ENCODE measurements at regions not wholly inside any gene's neighbourhood (a gene's known extent, or its start where the extent isn't known, plus 50 kb on each side); places are given as distances from the start of the nearest gene placed in this dataset.

DNA sequence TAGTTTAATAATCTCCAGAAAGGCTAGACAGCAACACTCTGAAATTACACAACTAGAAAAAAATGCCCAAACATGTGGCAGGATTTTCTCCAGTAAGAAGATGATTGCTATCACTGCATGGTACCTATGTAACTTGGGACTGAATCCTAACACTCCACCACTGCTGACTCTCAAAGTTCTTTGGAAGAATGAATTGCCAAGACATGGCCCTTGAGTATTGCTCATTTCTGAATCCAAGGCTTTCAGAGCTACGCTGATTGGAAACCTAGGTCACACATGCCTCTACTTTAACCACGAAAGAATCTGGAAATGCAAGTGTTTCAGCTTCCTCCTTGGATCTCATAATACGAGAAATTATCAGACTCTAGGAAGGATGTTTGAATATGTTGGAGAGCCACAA is 167.5 kb upstream of the CELF2 start:
- no peak for TF ChIP-seq YY1 (IDR thresholded peaks at IDR 0.05; ENCODE audit: low read depth)
- TF ChIP-seq CEBPB (IDR thresholded peaks at IDR 0.05), result no peak
- no peak for TF ChIP-seq TCF12 (IDR thresholded peaks at IDR 0.05; ENCODE audit: low read depth)

GRCh38 chr10:10852464-10852863 is 165.2 kb upstream of the CELF2 start:
- TF ChIP-seq, protein P1, sequence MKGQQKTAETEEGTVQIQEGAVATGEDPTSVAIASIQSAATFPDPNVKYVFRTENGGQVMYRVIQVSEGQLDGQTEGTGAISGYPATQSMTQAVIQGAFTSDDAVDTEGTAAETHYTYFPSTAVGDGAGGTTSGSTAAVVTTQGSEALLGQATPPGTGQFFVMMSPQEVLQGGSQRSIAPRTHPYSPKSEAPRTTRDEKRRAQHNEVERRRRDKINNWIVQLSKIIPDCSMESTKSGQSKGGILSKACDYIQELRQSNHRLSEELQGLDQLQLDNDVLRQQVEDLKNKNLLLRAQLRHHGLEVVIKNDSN (IDR thresholded peaks at IDR 0.05), result no peak
- TF ChIP-seq CREB1 (IDR thresholded peaks at IDR 0.05; ENCODE audit: low read depth), result no peak
- TF ChIP-seq MAX (IDR thresholded peaks at IDR 0.05), result no peak
- TF ChIP-seq EGR1 (IDR thresholded peaks at IDR 0.05), result no peak
- no peak for TF ChIP-seq NFIC (IDR thresholded peaks at IDR 0.05)
- no peak for TF ChIP-seq CEBPB (IDR thresholded peaks at IDR 0.05)
- TF ChIP-seq, protein P2, sequence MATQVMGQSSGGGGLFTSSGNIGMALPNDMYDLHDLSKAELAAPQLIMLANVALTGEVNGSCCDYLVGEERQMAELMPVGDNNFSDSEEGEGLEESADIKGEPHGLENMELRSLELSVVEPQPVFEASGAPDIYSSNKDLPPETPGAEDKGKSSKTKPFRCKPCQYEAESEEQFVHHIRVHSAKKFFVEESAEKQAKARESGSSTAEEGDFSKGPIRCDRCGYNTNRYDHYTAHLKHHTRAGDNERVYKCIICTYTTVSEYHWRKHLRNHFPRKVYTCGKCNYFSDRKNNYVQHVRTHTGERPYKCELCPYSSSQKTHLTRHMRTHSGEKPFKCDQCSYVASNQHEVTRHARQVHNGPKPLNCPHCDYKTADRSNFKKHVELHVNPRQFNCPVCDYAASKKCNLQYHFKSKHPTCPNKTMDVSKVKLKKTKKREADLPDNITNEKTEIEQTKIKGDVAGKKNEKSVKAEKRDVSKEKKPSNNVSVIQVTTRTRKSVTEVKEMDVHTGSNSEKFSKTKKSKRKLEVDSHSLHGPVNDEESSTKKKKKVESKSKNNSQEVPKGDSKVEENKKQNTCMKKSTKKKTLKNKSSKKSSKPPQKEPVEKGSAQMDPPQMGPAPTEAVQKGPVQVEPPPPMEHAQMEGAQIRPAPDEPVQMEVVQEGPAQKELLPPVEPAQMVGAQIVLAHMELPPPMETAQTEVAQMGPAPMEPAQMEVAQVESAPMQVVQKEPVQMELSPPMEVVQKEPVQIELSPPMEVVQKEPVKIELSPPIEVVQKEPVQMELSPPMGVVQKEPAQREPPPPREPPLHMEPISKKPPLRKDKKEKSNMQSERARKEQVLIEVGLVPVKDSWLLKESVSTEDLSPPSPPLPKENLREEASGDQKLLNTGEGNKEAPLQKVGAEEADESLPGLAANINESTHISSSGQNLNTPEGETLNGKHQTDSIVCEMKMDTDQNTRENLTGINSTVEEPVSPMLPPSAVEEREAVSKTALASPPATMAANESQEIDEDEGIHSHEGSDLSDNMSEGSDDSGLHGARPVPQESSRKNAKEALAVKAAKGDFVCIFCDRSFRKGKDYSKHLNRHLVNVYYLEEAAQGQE (IDR thresholded peaks at IDR 0.05; ENCODE audit: low read depth), result no peak
- TF ChIP-seq YY1 (IDR thresholded peaks at IDR 0.05; ENCODE audit: low read depth), result no peak
- no peak for TF ChIP-seq TAF1 (IDR thresholded peaks at IDR 0.05; ENCODE audit: low read depth)
- no peak for TF ChIP-seq ZBTB7A (IDR thresholded peaks at IDR 0.05; ENCODE audit: low read depth)
- no peak for TF ChIP-seq RAD21 (IDR thresholded peaks at IDR 0.05; ENCODE audit: low read depth)
- TF ChIP-seq EP300 (IDR thresholded peaks at IDR 0.05; ENCODE audit: borderline replicate concordance), result no peak
- no peak for TF ChIP-seq TEAD4 (IDR thresholded peaks at IDR 0.05)
- TF ChIP-seq FOXM1 (IDR thresholded peaks at IDR 0.05; ENCODE audit: borderline replicate concordance, low read depth), result no peak
- TF ChIP-seq TCF12 (IDR thresholded peaks at IDR 0.05; ENCODE audit: low read depth), result no peak

- no peak for TF ChIP-seq TCF12 (IDR thresholded peaks at IDR 0.05; ENCODE audit: low read depth)
- TF ChIP-seq ZBTB7A (IDR thresholded peaks at IDR 0.05; ENCODE audit: low read depth), result no peak
- no peak for TF ChIP-seq TAF1 (IDR thresholded peaks at IDR 0.05; ENCODE audit: low read depth)
Measured at GRCh38 chr10:10853954-10854353, 163.7 kb upstream of the CELF2 start.

GRCh38 chr10:10854725-10855124 is 162.9 kb upstream of the CELF2 start:
- TF ChIP-seq RAD21 (IDR thresholded peaks at IDR 0.05; ENCODE audit: low read depth) (no peak), EGR1 (IDR thresholded peaks at IDR 0.05) (no peak), CEBPB (IDR thresholded peaks at IDR 0.05) (no peak), FOXM1 (IDR thresholded peaks at IDR 0.05; ENCODE audit: borderline replicate concordance, low read depth) (no peak), TAF1 (IDR thresholded peaks at IDR 0.05; ENCODE audit: low read depth) (no peak), EP300 (IDR thresholded peaks at IDR 0.05; ENCODE audit: borderline replicate concordance) (no peak), MAX (IDR thresholded peaks at IDR 0.05) (no peak), ZBTB7A (IDR thresholded peaks at IDR 0.05; ENCODE audit: low read depth) (no peak), CREB1 (IDR thresholded peaks at IDR 0.05; ENCODE audit: low read depth) (no peak), TEAD4 (IDR thresholded peaks at IDR 0.05) (no peak), TCF12 (IDR thresholded peaks at IDR 0.05; ENCODE audit: low read depth) (no peak), NFIC (IDR thresholded peaks at IDR 0.05) (no peak)
- TF ChIP-seq, protein P1 (IDR thresholded peaks at IDR 0.05), result no peak
- TF ChIP-seq, protein P2 (IDR thresholded peaks at IDR 0.05; ENCODE audit: low read depth), result no peak

DNA sequence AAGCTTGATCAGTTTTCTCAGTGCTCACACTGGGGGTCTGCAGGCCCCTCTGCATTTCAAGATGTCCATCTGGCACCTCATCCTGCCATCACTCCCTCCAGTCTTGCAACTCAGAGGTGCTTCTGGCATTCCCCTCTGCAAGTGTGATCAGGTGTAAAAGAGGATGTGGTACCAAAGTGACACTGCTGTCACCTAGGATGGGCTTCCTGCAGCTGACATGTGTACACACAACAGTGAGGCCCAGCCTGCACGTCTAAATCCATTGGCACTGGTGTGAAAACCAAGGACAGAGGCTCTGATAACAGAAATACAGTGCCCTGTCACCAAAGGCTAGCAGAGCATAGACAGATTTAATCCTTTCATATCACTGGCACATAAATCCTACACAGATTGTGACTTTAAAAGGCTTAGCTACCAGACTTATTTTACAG is 162.5 kb upstream of the CELF2 start:
- TF ChIP-seq CEBPB (IDR thresholded peaks at IDR 0.05) (no peak), CREB1 (IDR thresholded peaks at IDR 0.05; ENCODE audit: low read depth) (no peak), TEAD4 (IDR thresholded peaks at IDR 0.05) (no peak), EP300 (IDR thresholded peaks at IDR 0.05; ENCODE audit: borderline replicate concordance) (no peak), TCF12 (IDR thresholded peaks at IDR 0.05; ENCODE audit: low read depth) (no peak), NFIC (IDR thresholded peaks at IDR 0.05) (no peak), YY1 (IDR thresholded peaks at IDR 0.05; ENCODE audit: low read depth) (no peak), FOXM1 (IDR thresholded peaks at IDR 0.05; ENCODE audit: borderline replicate concordance, low read depth) (no peak), MAX (IDR thresholded peaks at IDR 0.05) (no peak), RAD21 (IDR thresholded peaks at IDR 0.05; ENCODE audit: low read depth) (no peak), EGR1 (IDR thresholded peaks at IDR 0.05) (no peak), TAF1 (IDR thresholded peaks at IDR 0.05; ENCODE audit: low read depth) (no peak), ZBTB7A (IDR thresholded peaks at IDR 0.05; ENCODE audit: low read depth) (no peak)
- TF ChIP-seq, protein P2 (IDR thresholded peaks at IDR 0.05; ENCODE audit: low read depth), result no peak
- TF ChIP-seq, protein P1 (IDR thresholded peaks at IDR 0.05), result no peak
